Activated B cell treated with CpG ODN at 0.5 μM for 24 hours (primary cell): ENCODE measurements at regions not wholly inside any gene's neighbourhood (a gene's known extent, or its start where the extent isn't known, plus 50 kb on each side); places are given as distances from the start of the nearest gene placed in this dataset.

ENCODE experiments used
- ATAC-seq: fragments of 200-7000 bp; cut with Tn5 transposase; one replicate; pipeline ENCODE4 v1.10.0; 2021; ENCODE audit warnings: low read depth, mild to moderate bottlenecking, moderate library complexity
- CTCF ChIA-PET: fragments of 350-600 bp; sonication (Branson Sonifier 250); formaldehyde crosslinking; loops from one replicate; lab custom pipeline; 2021; ENCODE audit warnings: antibody characterized with exemption; lab: Charles Lee
- POLR2A ChIA-PET: fragments of 350-600 bp; sonication (Branson Sonifier 250); formaldehyde crosslinking; loops from one replicate; lab custom pipeline; 2021; ENCODE audit warnings: antibody characterized with exemption; lab: Charles Lee
- DNase-seq: peaks from one replicate; pipeline ENCODE4 v3.0.0; 2022
- H3K27ac Mint-ChIP-seq: one replicate; pipeline ENCODE4 v1.8.0; 2020; ENCODE audit warnings: mixed read lengths
- H3K27me3 Mint-ChIP-seq: one replicate; pipeline ENCODE4 v1.8.0; 2021; ENCODE audit warnings: mixed read lengths
- H3K36me3 Mint-ChIP-seq: one replicate; pipeline ENCODE4 v1.8.0; 2021; ENCODE audit warnings: low read depth, mixed read lengths
- H3K4me1 Mint-ChIP-seq: one replicate; pipeline ENCODE4 v1.8.0; 2021; ENCODE audit warnings: mixed read lengths
- H3K4me3 Mint-ChIP-seq: one replicate; pipeline ENCODE4 v1.8.0; 2020; ENCODE audit warnings: mild to moderate bottlenecking, mixed read lengths
- H3K9me3 Mint-ChIP-seq: one replicate; pipeline ENCODE4 v1.8.0; 2020; ENCODE audit warnings: mixed read lengths
- CTCF ChIP-seq: fragments of 200-600 bp; IDR thresholded peaks from one replicate; pipeline ENCODE4 v1.8.0; 2022; ENCODE audit warnings: antibody characterized with exemption, mild to moderate bottlenecking
- intact Hi-C: fragments of 100-400 bp; cut with micrococcal nuclease; formaldehyde crosslinking; loops from one replicate; pipeline ENCODE4 v1.15.1; 2024

DNA sequence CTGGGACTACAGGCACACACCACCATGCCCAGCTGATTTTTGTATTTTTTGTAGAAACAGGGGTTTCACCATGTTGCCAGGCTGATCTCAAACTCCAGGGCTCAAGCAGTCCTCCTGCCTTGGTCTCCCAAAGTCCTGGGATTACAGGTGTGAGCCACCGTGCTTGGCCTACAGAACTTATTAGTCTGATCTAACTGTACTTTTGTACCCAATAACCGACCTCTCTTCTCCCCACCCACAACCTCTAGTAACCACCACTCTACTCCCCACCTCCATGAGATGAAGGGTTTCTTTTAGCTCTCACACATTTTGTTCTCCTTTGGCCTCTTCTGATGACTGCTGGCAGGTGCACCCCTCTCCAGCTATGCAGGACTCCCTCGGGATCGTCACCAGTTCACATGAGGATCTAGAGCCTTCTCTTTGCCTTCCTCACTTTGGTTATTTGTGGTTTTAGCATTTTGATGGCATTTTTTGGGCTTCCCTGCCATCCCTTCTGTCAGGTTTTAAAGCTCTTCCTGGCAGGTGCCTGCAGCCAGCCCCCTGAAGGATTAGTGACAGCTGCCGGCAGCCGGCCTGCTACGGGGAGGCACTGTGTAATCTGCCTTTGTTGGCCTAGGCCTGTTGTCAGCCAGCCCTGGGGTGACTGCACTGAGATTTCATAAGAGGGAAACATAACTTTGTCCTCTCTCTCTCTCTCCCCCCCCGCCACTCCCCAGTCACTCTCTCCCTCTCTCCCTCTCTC lies 99.8 kb upstream of the ATP1A1 start:
- Mint-ChIP-seq H3K4me3 (no peak overlapping the region), H3K4me1 (no peaks in the 10 kb centered on the region), H3K27me3 (peaks cover 7% of the 10 kb centered on the region), H3K27ac (no peak overlapping the region), H3K36me3 (no peaks in the 10 kb centered on the region), H3K9me3 (no peaks in the 10 kb centered on the region)
- POLR2A ChIA-PET = no interaction called here
- DNase-seq = no peak
- ATAC-seq = no peak
- CTCF ChIA-PET = no interaction called here
- intact Hi-C loops = no loop called here
- no peak for TF ChIP-seq CTCF

GRCh38 chr1:116276532-116276931 lies 96.5 kb upstream of the ATP1A1 start:
- no peak for TF ChIP-seq CTCF
- no peak overlapping the region for H3K4me3 Mint-ChIP-seq
- H3K27ac Mint-ChIP-seq = no peak overlapping the region
- H3K4me1 Mint-ChIP-seq = no peaks in the 10 kb centered on the region
- peaks cover 20% of the 10 kb centered on the region for H3K27me3 Mint-ChIP-seq
- ATAC-seq (no peak), DNase-seq (no peak)
- H3K9me3 Mint-ChIP-seq = peaks cover 4% of the 10 kb centered on the region
- POLR2A ChIA-PET = no interaction called here
- H3K36me3 Mint-ChIP-seq = no peaks in the 10 kb centered on the region
- CTCF ChIA-PET = no interaction called here
- intact Hi-C loops = no loop called here

GRCh38 chr1:116277840-116278540 lies 95.1 kb upstream of the ATP1A1 start:
- Mint-ChIP-seq H3K36me3 (no peaks in the 10 kb centered on the region), H3K27ac (no peak overlapping the region), H3K27me3 (peaks cover 22% of the 10 kb centered on the region), H3K4me1 (no peaks in the 10 kb centered on the region), H3K4me3 (no peak overlapping the region), H3K9me3 (peaks cover 11% of the 10 kb centered on the region)
- intact Hi-C loops = no loop called here
- no peak for TF ChIP-seq CTCF
- ATAC-seq (no peak), DNase-seq (no peak)
- ChIA-PET CTCF (no interaction called here), POLR2A (no interaction called here)

GRCh38 chr1:116278541-116278866 lies 94.5 kb upstream of the ATP1A1 start:
- CTCF ChIA-PET = no interaction called here

More at GRCh38 chr1:116278541-116278866, 94.5 kb upstream of the ATP1A1 start:
- Mint-ChIP-seq H3K4me3 (no peak overlapping the region), H3K36me3 (no peaks in the 10 kb centered on the region), H3K9me3 (peaks cover 11% of the 10 kb centered on the region), H3K27ac (no peak overlapping the region), H3K27me3 (peaks cover 22% of the 10 kb centered on the region), H3K4me1 (no peaks in the 10 kb centered on the region)
- TF ChIP-seq CTCF = no peak
- DNase-seq = no peak
- no peak for ATAC-seq
- intact Hi-C loops = no loop called here
- POLR2A ChIA-PET = no interaction called here
